Activated T-cell treated with anti-CD3 and anti-CD28 coated beads, Interleukin-2, amount 50 U/mL, for 24 hours (primary cell): ENCODE measurements at regions not wholly inside any gene's neighbourhood (a gene's known extent, or its start where the extent isn't known, plus 50 kb on each side); places are given as distances from the start of the nearest gene placed in this dataset.

Source experiments
- DNase-seq: peaks from one replicate; pipeline ENCODE4 v3.0.0-alpha.2; 2020
- H3K27ac Mint-ChIP-seq: 2 replicates; pipeline ENCODE4 v1.8.0; 2020; ENCODE audit warnings: mild to moderate bottlenecking, mixed read lengths
- H3K27me3 Mint-ChIP-seq: 2 replicates; pipeline ENCODE4 v1.8.0; 2020; ENCODE audit warnings: mixed read lengths
- H3K36me3 Mint-ChIP-seq: 2 replicates; pipeline ENCODE4 v1.8.0; 2020; ENCODE audit warnings: low read depth, mixed read lengths
- H3K4me1 Mint-ChIP-seq: 2 replicates; pipeline ENCODE4 v1.8.0; 2020; ENCODE audit warnings: low read depth, mixed read lengths
- H3K4me3 Mint-ChIP-seq: 2 replicates; pipeline ENCODE4 v1.8.0; 2020; ENCODE audit warnings: mild to moderate bottlenecking, moderate library complexity, mixed read lengths
- H3K9me3 Mint-ChIP-seq: 2 replicates; pipeline ENCODE4 v1.8.0; 2020; ENCODE audit warnings: mixed read lengths

DNA sequence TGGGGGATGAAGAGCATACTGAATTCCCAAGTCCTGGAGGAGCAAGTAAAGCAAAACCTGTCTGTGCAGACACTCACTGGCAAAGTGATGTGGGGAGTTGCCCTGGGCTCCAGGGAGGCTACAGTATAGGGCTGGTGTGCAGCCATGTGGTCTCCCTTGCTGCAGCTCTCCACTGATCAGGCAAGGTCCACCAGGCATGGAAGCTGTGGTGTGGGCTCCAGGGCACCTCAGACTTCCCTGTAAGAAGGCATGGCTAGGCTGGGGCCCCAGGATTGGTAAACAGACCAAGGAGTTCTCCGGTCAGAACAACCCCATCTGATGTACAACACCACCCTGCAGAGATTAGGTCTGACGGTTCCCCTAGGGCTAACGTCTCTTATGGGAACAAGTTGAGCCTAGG lies 241.9 kb upstream of the NDST4 start:
- Mint-ChIP-seq H3K9me3 (peaks cover 27% of the 10 kb centered on the region), H3K4me3 (no peak overlapping the region), H3K4me1 (no peaks in the 10 kb centered on the region), H3K27ac (no peak overlapping the region), H3K27me3 (no peaks in the 10 kb centered on the region), H3K36me3 (no peaks in the 10 kb centered on the region)
- DNase-seq = no peak

DNA sequence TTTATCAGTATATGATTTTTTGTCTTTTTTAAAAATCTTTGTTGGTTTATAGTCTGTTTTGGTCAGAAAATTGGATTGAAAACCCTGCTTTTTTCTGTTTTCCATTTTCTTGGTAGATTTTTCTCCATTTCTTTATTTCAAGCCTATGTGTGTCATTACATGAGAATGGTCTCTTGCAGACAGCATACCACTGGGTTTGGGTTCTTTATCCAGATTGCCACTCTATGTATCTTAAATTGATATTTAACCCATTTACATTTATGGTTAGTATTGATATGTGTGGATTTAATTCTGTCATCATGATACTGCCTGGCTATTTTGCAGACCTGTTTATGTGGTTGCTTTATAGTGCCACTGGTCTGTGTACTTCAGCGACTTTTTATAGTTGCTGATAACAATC lies 239.9 kb upstream of the NDST4 start:
- no peak overlapping the region for H3K27ac Mint-ChIP-seq
- no peaks in the 10 kb centered on the region for H3K36me3 Mint-ChIP-seq
- no peak overlapping the region for H3K4me3 Mint-ChIP-seq
- H3K27me3 Mint-ChIP-seq = no peaks in the 10 kb centered on the region
- H3K9me3 Mint-ChIP-seq = peaks cover 27% of the 10 kb centered on the region
- H3K4me1 Mint-ChIP-seq = no peaks in the 10 kb centered on the region
- DNase-seq = no peak

GRCh38 chr4:115343171-115343570 lies 229.8 kb upstream of the NDST4 start:
- DNase-seq = no peak
- no peaks in the 10 kb centered on the region for H3K9me3 Mint-ChIP-seq
- H3K4me1 Mint-ChIP-seq = no peaks in the 10 kb centered on the region
- H3K36me3 Mint-ChIP-seq = no peaks in the 10 kb centered on the region
- no peak overlapping the region for H3K4me3 Mint-ChIP-seq
- H3K27me3 Mint-ChIP-seq = no peaks in the 10 kb centered on the region
- H3K27ac Mint-ChIP-seq = no peak overlapping the region

GRCh38 chr4:115334736-115335411 lies 221.5 kb upstream of the NDST4 start:
- Mint-ChIP-seq H3K4me3 (no peak overlapping the region), H3K36me3 (no peaks in the 10 kb centered on the region), H3K27ac (no peak overlapping the region), H3K27me3 (no peaks in the 10 kb centered on the region), H3K4me1 (no peaks in the 10 kb centered on the region), H3K9me3 (no peaks in the 10 kb centered on the region)
- DNase-seq = no peak

DNA sequence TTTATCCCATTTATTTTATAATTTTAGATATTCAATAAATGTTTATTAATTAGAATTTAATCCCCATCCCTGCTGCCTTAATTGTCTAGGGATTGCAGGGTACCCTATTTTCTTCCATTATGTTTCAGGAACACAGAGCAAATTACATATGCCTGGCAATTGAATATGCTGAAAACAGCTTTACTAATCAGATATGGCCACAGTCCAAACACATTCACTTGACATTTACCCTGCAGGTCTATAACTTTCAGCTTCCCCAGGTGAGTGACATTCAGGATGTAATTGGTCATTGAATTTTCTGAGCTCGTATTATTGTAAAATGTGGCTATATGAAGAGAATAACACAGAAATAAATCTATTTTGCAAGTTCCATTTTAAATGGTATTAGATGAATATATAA lies 218.7 kb upstream of the NDST4 start:
- H3K9me3 Mint-ChIP-seq = no peaks in the 10 kb centered on the region
- no peaks in the 10 kb centered on the region for H3K36me3 Mint-ChIP-seq
- H3K4me1 Mint-ChIP-seq = no peaks in the 10 kb centered on the region
- no peak overlapping the region for H3K27ac Mint-ChIP-seq
- H3K4me3 Mint-ChIP-seq = no peak overlapping the region
- no peaks in the 10 kb centered on the region for H3K27me3 Mint-ChIP-seq
- no peak for DNase-seq

DNA sequence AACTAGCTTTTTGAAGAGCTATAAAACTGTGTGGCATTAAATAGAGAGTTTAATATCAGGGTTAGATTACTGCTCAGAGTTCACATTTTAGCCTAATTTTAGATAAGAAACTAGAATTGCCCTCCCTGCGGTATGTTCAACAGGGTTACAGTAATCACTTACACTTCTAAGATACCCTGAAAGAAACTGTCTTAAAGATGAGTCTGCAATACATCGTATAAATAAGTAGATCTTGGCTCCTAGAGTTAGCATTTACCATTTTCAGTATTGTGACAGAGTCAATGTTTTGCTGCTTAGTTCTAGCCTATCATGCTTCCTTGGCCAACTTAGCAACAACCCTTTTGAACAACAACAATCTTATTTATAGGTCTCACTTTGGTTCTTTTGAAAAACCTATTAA lies 217.8 kb upstream of the NDST4 start:
- Mint-ChIP-seq H3K27me3 (no peaks in the 10 kb centered on the region), H3K36me3 (no peaks in the 10 kb centered on the region), H3K9me3 (no peaks in the 10 kb centered on the region), H3K4me1 (no peaks in the 10 kb centered on the region), H3K27ac (no peak overlapping the region), H3K4me3 (no peak overlapping the region)
- DNase-seq = no peak

DNA sequence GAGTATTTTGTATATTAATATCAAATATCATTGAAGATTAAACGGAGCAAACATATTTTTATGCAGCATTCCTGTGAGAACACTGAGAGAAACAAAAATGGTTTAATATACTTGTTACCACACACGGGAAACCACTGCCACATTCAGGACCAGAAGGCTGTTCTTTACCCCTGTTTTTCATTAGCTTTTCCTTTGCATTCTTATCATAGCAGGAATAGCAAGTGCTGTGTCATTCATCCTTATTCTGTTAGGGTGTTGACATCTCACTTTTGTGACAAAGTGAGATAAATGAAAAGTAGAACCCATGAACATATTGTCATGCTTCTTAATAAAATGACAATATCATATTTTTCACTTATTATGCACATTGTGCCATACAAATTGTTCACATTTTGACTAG lies 212.4 kb upstream of the NDST4 start:
- H3K27ac Mint-ChIP-seq = no peak overlapping the region
- no peak for DNase-seq
- no peaks in the 10 kb centered on the region for H3K4me1 Mint-ChIP-seq
- H3K9me3 Mint-ChIP-seq = no peaks in the 10 kb centered on the region
- no peaks in the 10 kb centered on the region for H3K27me3 Mint-ChIP-seq
- no peaks in the 10 kb centered on the region for H3K36me3 Mint-ChIP-seq
- no peak overlapping the region for H3K4me3 Mint-ChIP-seq

GRCh38 chr4:115323106-115323707 lies 209.8 kb upstream of the NDST4 start:
- no peaks in the 10 kb centered on the region for H3K27me3 Mint-ChIP-seq

GRCh38 chr4:115315182-115315581 lies 201.8 kb upstream of the NDST4 start:
- H3K27ac Mint-ChIP-seq = no peak overlapping the region
- no peak overlapping the region for H3K4me3 Mint-ChIP-seq
- H3K36me3 Mint-ChIP-seq = no peaks in the 10 kb centered on the region
- H3K9me3 Mint-ChIP-seq = no peaks in the 10 kb centered on the region
- H3K4me1 Mint-ChIP-seq = no peaks in the 10 kb centered on the region
- H3K27me3 Mint-ChIP-seq = no peaks in the 10 kb centered on the region
- no peak for DNase-seq

More at GRCh38 chr4:115323106-115323707, 209.8 kb upstream of the NDST4 start:
- H3K36me3 Mint-ChIP-seq = no peaks in the 10 kb centered on the region
- no peak for DNase-seq
- H3K27ac Mint-ChIP-seq = no peak overlapping the region
- no peaks in the 10 kb centered on the region for H3K4me1 Mint-ChIP-seq
- H3K9me3 Mint-ChIP-seq = no peaks in the 10 kb centered on the region
- H3K4me3 Mint-ChIP-seq = no peak overlapping the region

GRCh38 chr4:115310641-115311040 lies 197.2 kb upstream of the NDST4 start:
- Mint-ChIP-seq H3K9me3 (no peaks in the 10 kb centered on the region), H3K27me3 (no peaks in the 10 kb centered on the region), H3K27ac (no peak overlapping the region), H3K4me3 (no peak overlapping the region), H3K4me1 (no peaks in the 10 kb centered on the region), H3K36me3 (no peaks in the 10 kb centered on the region)
- DNase-seq = no peak

- H3K4me3 Mint-ChIP-seq = no peak overlapping the region
- DNase-seq = no peak
- H3K4me1 Mint-ChIP-seq = no peaks in the 10 kb centered on the region
- no peak overlapping the region for H3K27ac Mint-ChIP-seq
- H3K27me3 Mint-ChIP-seq = no peaks in the 10 kb centered on the region
- H3K36me3 Mint-ChIP-seq = no peaks in the 10 kb centered on the region
- H3K9me3 Mint-ChIP-seq = no peaks in the 10 kb centered on the region
These were observed 181.3 kb upstream of the NDST4 start for GRCh38 chr4:115294717-115295116.

GRCh38 chr4:115293093-115293462 lies 179.7 kb upstream of the NDST4 start:
- Mint-ChIP-seq H3K36me3 (no peaks in the 10 kb centered on the region), H3K9me3 (no peaks in the 10 kb centered on the region)

DNA sequence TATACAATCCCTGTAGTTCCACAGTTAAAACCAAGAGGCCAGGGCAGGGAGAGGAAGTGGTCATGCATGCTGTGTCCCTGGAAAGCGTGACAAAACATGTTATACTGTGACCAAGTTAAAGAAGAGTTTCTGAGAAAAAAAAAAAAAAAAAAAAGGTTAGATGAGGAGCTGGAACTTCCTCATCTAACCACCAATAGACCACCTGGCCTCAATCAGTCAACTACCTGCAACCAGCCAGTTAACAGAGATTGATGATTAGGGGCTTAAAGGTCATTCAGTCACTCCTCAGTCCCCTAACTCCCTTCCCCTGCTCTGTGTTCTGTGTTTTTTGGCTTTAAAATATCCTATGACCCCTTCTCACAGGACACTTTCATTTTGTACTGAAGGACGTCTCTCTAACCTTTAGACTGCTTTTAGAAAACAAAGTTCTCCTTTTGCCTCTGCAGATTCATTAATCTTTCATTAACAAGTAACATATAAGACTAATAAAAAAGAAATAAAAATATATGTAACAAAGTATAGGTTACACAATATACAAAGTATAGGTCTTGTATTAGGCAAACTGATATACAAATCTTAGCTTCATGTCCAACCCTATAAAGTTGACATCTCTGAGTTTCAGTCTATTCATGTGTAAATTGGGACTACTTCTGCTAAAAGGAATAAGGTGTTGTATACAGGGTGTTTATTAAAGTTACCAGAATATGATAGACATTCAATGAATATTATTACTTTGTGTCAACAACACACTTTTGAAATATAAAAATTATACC lies 179.1 kb upstream of the NDST4 start:
- Mint-ChIP-seq H3K9me3 (no peaks in the 10 kb centered on the region), H3K27ac (no peak overlapping the region), H3K4me3 (no peak overlapping the region), H3K27me3 (no peaks in the 10 kb centered on the region), H3K36me3 (no peaks in the 10 kb centered on the region), H3K4me1 (no peaks in the 10 kb centered on the region)
- no peak for DNase-seq

More at GRCh38 chr4:115293093-115293462, 179.7 kb upstream of the NDST4 start:
- no peak overlapping the region for H3K27ac Mint-ChIP-seq
- DNase-seq = no peak
- H3K27me3 Mint-ChIP-seq = no peaks in the 10 kb centered on the region
- H3K4me1 Mint-ChIP-seq = no peaks in the 10 kb centered on the region
- no peak overlapping the region for H3K4me3 Mint-ChIP-seq

GRCh38 chr4:115287426-115287825 lies 174.0 kb upstream of the NDST4 start:
- no peaks in the 10 kb centered on the region for H3K4me1 Mint-ChIP-seq
- H3K9me3 Mint-ChIP-seq = no peaks in the 10 kb centered on the region
- no peak overlapping the region for H3K4me3 Mint-ChIP-seq
- no peaks in the 10 kb centered on the region for H3K27me3 Mint-ChIP-seq
- H3K36me3 Mint-ChIP-seq = no peaks in the 10 kb centered on the region
- no peak overlapping the region for H3K27ac Mint-ChIP-seq
- no peak for DNase-seq

DNA sequence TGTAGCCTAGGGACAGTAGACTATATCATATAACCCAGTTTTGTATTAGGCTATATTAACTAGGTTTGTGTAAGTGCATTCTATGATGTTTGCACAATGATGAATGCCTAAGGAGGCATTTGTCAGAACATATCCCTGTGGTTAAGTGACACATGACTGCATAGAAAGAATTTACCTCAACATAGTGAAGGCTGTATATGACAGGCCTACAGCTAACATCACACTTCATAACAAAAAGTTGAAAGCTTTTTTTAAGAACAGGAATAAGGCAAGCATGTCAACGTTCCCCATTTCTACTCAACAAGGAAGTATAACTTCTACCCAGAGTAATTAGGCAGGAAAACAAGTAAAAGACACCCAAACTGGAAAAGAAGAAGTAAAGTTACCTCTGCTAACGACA lies 165.9 kb upstream of the NDST4 start:
- no peak overlapping the region for H3K27ac Mint-ChIP-seq
- H3K9me3 Mint-ChIP-seq = peaks cover 4% of the 10 kb centered on the region
- peaks cover 5% of the 10 kb centered on the region for H3K4me1 Mint-ChIP-seq
- no peaks in the 10 kb centered on the region for H3K27me3 Mint-ChIP-seq
- H3K4me3 Mint-ChIP-seq = no peak overlapping the region
- H3K36me3 Mint-ChIP-seq = no peaks in the 10 kb centered on the region
- no peak for DNase-seq
